Stimulated activated CD8-positive, alpha-beta memory T cell treated with anti-CD3 and anti-CD28 coated beads, Interleukin-15, amount 100 ng/mL, for 24 hours (primary cell): ENCODE measurements at regions not wholly inside any gene's neighbourhood (a gene's known extent, or its start where the extent isn't known, plus 50 kb on each side); places are given as distances from the start of the nearest gene placed in this dataset.

Experiments
- DNase-seq: peaks from one replicate; pipeline ENCODE4 v3.0.0-alpha.2; 2020; ENCODE audit warnings: low read depth

GRCh38 chr4:179817317-179817716, 2375.1 kb upstream of the AGA start:
- DNase-seq: no peak

GRCh38 chr4:179823342-179823741, 2381.1 kb upstream of the AGA start:
- DNase-seq: no peak

- DNase-seq: no peak
These were observed 2389.0 kb upstream of the AGA start for GRCh38 chr4:179831274-179831673.

GRCh38 chr4:179836179-179837075, 2394.2 kb upstream of the AGA start:
- DNase-seq: no peak

- no peak for DNase-seq
These were observed 2399.8 kb upstream of the TENM3 start for GRCh38 chr4:179843370-179843769.

GRCh38 chr4:179855469-179855868, 2387.7 kb upstream of the TENM3 start:
- DNase-seq: no peak

- no peak for DNase-seq
These were observed 2385.0 kb upstream of the TENM3 start for GRCh38 chr4:179858221-179858620.

GRCh38 chr4:179867300-179867878, 2375.8 kb upstream of the TENM3 start:
- no peak for DNase-seq

- no peak for DNase-seq
These were observed 2371.5 kb upstream of the TENM3 start for GRCh38 chr4:179871726-179872125.

- DNase-seq: no peak
These were observed 2370.4 kb upstream of the TENM3 start for GRCh38 chr4:179872755-179873154.

GRCh38 chr4:179880756-179881155, 2362.4 kb upstream of the TENM3 start:
- DNase-seq: no peak

- DNase-seq: no peak
These were observed 2349.0 kb upstream of the TENM3 start for GRCh38 chr4:179894066-179894778.

GRCh38 chr4:179919587-179919986, 2323.6 kb upstream of the TENM3 start:
- DNase-seq: no peak

GRCh38 chr4:179927473-179927872, 2315.7 kb upstream of the TENM3 start:
- DNase-seq: no peak

GRCh38 chr4:179941911-179942310, 2301.3 kb upstream of the TENM3 start:
- DNase-seq: no peak

- no peak for DNase-seq
These were observed 2266.4 kb upstream of the TENM3 start for GRCh38 chr4:179976777-179977176.

- DNase-seq: no peak
These were observed 2265.8 kb upstream of the TENM3 start for GRCh38 chr4:179977378-179977777.

- no peak for DNase-seq
These were observed 2262.0 kb upstream of the TENM3 start for GRCh38 chr4:179981161-179981560.

GRCh38 chr4:179989975-179990374, 2253.2 kb upstream of the TENM3 start:
- no peak for DNase-seq

- no peak for DNase-seq
These were observed 2233.9 kb upstream of the TENM3 start for GRCh38 chr4:180009316-180009715.

- DNase-seq: no peak
These were observed 2214.5 kb upstream of the TENM3 start for GRCh38 chr4:180028682-180029081.

- no peak for DNase-seq
These were observed 2211.9 kb upstream of the TENM3 start for GRCh38 chr4:180031330-180031729.

- DNase-seq: no peak
These were observed 2201.6 kb upstream of the TENM3 start for GRCh38 chr4:180041576-180041975.
